Right lobe of liver (tissue), 4 donors: ENCODE measurements at regions not wholly inside any gene's neighbourhood (a gene's known extent, or its start where the extent isn't known, plus 50 kb on each side); places are given as distances from the start of the nearest gene placed in this dataset.
"Not testable (repeated sequence)": the region's sequence is repeated elsewhere in the genome, so short reads cannot be mapped to it uniquely, and the experiment has no call there.

Source experiments
- POLR2A ChIP-seq: fragments of 450-650 bp; IDR thresholded peaks from one replicate; pipeline ENCODE4 v1.6.1; 2017; ENCODE audit warnings: antibody characterized with exemption, mild to moderate bottlenecking
- TF ChIP-seq, protein P1 (sequence below), 4 donors: fragments of 200-600 bp in 3 of 4; fragments of 450-650 bp in 1 of 4; IDR thresholded peaks; one replicate each; pipeline versions ENCODE4 v1.5.1 to v1.8.0; 2016 to 2022; ENCODE audit warnings: antibody characterized with exemption in 4 of 4, mild to moderate bottlenecking in 2 of 4
- donor health status: DM: no; HTN: no; CAD: no.
- donor health status: DM: no; HTN: no; CAD: no.
- donor health status: DM: no; HTN: yes; CAD: no.

DNA sequence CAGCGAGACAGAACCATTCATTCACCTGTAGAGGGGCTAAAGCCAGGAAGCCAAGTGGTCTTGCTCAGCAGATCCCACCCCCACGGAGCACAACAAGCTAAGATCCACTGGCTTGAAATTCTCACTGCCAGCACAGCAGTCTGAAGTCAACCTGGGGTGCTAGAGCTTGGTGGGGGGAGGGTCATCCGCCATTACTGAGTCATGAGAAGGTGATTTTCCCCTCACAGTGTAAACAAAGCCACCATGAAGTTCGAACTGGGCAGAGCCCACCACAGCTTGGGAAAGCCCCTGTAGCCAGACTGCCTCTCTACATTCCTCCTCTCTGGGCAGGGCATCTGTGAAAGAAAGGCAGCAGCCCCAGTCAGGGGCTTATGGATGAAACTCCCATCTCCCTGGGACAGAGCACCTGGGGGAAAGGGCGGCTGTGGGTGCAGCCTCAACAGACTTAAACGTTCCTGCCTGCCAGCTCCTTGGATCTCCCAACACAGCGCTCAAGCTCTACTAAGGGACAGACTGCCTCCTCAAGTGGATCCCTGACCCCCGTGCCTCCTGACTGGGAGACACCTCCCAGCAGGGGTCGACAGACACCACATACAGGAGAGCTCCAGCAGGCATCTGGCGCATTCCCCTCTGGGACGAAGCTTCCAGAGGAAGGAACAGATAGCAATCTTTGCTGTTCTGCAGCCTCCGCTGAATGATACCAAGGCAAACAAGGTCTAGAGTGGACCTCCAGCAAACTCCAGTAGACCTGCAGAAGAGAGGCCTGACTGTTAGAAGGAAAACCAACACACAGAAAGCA lies 179.0 kb upstream of the KLF7 start:
- TF ChIP-seq, protein P1, sequence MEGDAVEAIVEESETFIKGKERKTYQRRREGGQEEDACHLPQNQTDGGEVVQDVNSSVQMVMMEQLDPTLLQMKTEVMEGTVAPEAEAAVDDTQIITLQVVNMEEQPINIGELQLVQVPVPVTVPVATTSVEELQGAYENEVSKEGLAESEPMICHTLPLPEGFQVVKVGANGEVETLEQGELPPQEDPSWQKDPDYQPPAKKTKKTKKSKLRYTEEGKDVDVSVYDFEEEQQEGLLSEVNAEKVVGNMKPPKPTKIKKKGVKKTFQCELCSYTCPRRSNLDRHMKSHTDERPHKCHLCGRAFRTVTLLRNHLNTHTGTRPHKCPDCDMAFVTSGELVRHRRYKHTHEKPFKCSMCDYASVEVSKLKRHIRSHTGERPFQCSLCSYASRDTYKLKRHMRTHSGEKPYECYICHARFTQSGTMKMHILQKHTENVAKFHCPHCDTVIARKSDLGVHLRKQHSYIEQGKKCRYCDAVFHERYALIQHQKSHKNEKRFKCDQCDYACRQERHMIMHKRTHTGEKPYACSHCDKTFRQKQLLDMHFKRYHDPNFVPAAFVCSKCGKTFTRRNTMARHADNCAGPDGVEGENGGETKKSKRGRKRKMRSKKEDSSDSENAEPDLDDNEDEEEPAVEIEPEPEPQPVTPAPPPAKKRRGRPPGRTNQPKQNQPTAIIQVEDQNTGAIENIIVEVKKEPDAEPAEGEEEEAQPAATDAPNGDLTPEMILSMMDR (IDR thresholded peaks at IDR 0.05) = peak in 2 of 4 donors; percentile 8
- not testable (repeated sequence) for TF ChIP-seq POLR2A
